Mucosa of descending colon (tissue), 3 donors: ENCODE measurements at regions not wholly inside any gene's neighbourhood (a gene's known extent, or its start where the extent isn't known, plus 50 kb on each side); places are given as distances from the start of the nearest gene placed in this dataset.
"Not testable (repeated sequence)": the region's sequence is repeated elsewhere in the genome, so short reads cannot be mapped to it uniquely, and the experiment has no call there.

Source experiments
- ATAC-seq: fragments of 200-7000 bp; cut with Tn5 transposase; one replicate; pipeline ENCODE4 v1.9.1; 2020; ENCODE audit warnings: mild to moderate bottlenecking, moderate library complexity
- DNase-seq, 3 donors: peaks; one replicate each; pipeline ENCODE4 v3.0.0-alpha.2; 2020
- H3K36me3 ChIP-seq: fragments of 200-600 bp; one replicate; pipeline ENCODE4 v1.8.0; 2021; ENCODE audit warnings: low read depth, mild to moderate bottlenecking
- H3K4me1 ChIP-seq: fragments of 200-600 bp; one replicate; pipeline ENCODE4 v1.8.0; 2021; ENCODE audit warnings: low read depth, mild to moderate bottlenecking
- H3K4me3 ChIP-seq: fragments of 200-600 bp; one replicate; pipeline ENCODE4 v1.8.0; 2021; ENCODE audit warnings: mild to moderate bottlenecking
- H3K9me3 ChIP-seq: fragments of 200-600 bp; one replicate; pipeline ENCODE4 v1.8.0; 2021; ENCODE audit warnings: mild to moderate bottlenecking
- intact Hi-C, 2 donors: fragments of 100-400 bp; cut with DNase I in 1 of 2; cut with micrococcal nuclease in 1 of 2; formaldehyde crosslinking; loops; one replicate each; pipeline versions ENCODE4 v1.11.0 to v1.11.1; 2022; cut with DNase I, micrococcal nuclease
- TF ChIP-seq, protein P1 (sequence below): fragments of 200-600 bp; IDR thresholded peaks from one replicate; pipeline ENCODE4 v1.8.0; 2022; ENCODE audit warnings: antibody characterized with exemption, mild to moderate bottlenecking
- donor health status: DM: no; HTN: no; CAD: no; lungs with moderate emphysema.
- donor health status: DM: no; HTN: no; CAD: no.
- donor health status: DM: no; HTN: yes; CAD: no.

DNA sequence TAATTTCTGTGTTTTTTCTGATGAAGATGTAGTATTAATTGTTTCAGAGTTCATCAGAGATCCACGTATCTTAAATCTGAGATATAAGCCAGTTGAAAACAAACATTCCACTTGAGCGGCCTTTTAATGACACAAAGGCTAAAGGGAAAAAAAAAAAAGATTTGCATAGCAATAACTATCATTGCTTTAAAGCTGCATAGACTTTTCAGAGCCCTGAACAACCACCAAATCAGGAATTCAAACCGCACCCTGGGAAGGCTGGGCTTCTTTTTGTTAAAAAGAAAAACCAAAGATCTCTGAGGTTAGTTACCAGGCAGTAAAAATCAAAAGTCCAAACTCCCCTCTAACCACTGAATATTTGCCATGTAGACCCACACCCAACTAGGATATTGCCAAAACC lies 206.0 kb downstream of the HHIP start:
- intact Hi-C loops: no loop called here
- Histone ChIP-seq H3K36me3 (no peaks in the 10 kb centered on the region), H3K4me3 (no peak overlapping the region), H3K9me3 (no peaks in the 10 kb centered on the region), H3K4me1 (no peaks in the 10 kb centered on the region)
- DNase-seq (no peak), ATAC-seq (no peak)
- TF ChIP-seq, protein P1, sequence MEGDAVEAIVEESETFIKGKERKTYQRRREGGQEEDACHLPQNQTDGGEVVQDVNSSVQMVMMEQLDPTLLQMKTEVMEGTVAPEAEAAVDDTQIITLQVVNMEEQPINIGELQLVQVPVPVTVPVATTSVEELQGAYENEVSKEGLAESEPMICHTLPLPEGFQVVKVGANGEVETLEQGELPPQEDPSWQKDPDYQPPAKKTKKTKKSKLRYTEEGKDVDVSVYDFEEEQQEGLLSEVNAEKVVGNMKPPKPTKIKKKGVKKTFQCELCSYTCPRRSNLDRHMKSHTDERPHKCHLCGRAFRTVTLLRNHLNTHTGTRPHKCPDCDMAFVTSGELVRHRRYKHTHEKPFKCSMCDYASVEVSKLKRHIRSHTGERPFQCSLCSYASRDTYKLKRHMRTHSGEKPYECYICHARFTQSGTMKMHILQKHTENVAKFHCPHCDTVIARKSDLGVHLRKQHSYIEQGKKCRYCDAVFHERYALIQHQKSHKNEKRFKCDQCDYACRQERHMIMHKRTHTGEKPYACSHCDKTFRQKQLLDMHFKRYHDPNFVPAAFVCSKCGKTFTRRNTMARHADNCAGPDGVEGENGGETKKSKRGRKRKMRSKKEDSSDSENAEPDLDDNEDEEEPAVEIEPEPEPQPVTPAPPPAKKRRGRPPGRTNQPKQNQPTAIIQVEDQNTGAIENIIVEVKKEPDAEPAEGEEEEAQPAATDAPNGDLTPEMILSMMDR: no peak

DNA sequence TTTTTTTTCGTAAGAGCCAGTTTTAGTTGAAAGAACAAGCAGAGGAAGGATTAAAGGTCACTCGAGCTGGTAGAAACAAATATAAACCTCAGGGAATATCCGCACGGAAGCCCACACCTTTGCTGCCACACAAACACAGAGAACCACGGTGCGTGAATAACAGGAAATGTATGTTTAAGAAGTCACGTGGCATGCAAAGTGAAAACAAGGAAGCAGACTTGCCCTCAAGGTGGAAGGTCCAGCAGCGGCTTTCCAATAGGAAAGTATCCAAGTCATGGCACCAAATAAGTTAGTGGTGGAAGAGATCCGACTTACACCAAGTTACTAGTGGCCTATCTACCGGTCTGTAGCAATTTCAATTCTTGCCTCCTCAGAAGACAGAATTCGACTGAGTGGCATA lies 215.5 kb downstream of the HHIP start:
- intact Hi-C loops: no loop called here
- Histone ChIP-seq H3K36me3 (no peaks in the 10 kb centered on the region), H3K4me3 (no peak overlapping the region), H3K4me1 (no peaks in the 10 kb centered on the region), H3K9me3 (no peaks in the 10 kb centered on the region)
- peak; percentile 70 for ATAC-seq
- DNase-seq: peak in 1 of 3 donors; percentile 4
- TF ChIP-seq, protein P1: no peak

DNA sequence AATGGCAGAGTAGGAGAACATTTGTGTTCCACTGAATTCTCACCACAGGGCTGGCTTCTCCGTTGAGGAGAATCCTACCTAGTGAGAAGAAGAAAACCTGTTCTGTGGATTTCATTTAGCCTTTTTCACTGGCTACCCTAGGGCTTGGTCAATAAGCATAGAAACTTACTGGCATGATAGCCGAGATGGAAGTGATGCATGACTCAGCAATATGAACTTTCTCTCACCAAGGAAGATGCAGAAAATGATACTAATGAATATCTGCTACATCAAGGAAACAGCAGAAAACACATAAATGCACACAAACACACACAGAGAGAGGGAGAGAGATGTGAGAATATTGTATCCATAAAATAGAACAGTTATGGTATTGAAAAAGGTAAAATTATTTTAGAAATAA lies 216.3 kb downstream of the HHIP start:
- TF ChIP-seq, protein P1: no peak
- intact Hi-C loops: no loop called here
- Histone ChIP-seq H3K9me3 (no peaks in the 10 kb centered on the region), H3K4me1 (no peaks in the 10 kb centered on the region), H3K4me3 (no peak overlapping the region), H3K36me3 (no peaks in the 10 kb centered on the region)
- no peak for DNase-seq
- no peak for ATAC-seq

DNA sequence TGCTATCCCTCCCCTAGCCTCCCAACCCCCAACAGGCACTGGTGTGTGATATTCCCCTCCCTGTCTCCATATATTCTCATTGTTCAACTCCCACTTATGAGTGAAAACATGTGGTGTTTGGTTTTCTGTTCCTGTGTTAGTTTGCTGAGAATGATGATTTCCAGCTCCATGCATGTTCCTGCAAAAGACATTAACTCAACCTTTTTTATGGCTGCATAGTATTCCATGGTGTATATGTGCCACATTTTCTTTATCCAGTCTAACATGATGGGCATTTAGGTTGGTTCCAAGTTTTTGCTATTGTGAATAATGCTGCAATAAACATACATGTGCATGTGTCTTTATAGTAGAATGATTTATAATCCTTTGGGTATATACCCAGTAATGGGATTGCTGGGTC lies 218.9 kb downstream of the HHIP start:
- H3K9me3 ChIP-seq, intact Hi-C loops, ATAC-seq, H3K4me3 ChIP-seq, H3K36me3 ChIP-seq, DNase-seq, H3K4me1 ChIP-seq: not testable (repeated sequence)

DNA sequence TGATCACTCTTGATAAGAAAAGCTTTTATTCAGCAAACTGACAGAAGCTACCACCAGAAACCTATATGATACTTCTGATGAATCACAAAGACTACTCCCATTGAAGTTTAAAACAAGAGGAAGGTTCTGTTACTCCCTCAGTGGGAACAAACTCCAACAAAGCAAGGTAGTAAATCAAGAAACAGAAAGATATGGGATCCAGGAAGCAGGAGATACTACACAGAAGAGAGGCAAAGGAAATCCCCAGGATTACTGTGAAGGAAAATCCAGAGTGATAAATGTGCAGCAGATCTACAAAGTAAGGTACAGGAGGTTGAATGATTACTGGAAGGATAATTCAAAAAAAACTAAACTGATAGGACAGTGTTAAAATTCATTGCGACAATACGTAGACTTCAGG lies 222.4 kb downstream of the HHIP start:
- intact Hi-C loops: no loop called here
- TF ChIP-seq, protein P1: no peak
- DNase-seq (no peak), ATAC-seq (peak; percentile 87)
- Histone ChIP-seq H3K9me3 (no peaks in the 10 kb centered on the region), H3K36me3 (no peaks in the 10 kb centered on the region), H3K4me3 (no peak overlapping the region), H3K4me1 (no peaks in the 10 kb centered on the region)

DNA sequence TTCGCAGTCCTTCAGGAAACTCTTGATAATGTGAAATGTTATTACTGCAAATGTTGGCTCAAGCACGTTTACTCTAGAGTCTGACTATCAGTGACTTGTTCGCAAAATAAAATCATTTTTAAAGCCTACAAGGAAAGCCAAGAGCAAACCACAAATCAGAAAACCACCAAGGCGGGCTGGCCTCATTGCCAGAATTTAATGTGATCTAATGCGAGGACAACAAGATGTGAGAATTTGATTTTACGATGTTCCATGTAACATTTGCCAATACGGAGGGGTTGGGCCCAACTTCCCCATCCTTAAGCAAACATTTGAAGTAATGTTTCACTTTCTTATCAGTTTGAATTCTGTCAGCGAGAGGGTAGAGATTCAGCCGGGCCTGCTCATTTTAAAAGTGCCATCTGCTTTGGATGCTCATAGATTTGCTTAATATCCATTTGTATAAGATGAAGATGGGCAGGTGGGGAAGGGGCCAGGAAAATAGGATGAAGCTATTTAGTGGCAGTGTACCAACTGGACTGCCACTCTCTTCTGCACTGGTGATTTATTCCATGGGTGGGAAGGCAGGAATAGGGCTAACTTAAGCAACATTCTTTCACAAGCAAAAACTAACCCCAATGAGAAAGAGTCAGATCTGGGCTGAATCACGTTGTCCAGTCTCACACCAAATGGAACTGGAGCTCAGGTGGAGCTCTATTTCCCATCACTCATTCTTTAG lies 225.3 kb downstream of the ANAPC10 start:
- DNase-seq: peak in 1 of 3 donors; percentile 2
- no peaks in the 10 kb centered on the region for H3K9me3 ChIP-seq
- TF ChIP-seq, protein P1: no peak
- H3K36me3 ChIP-seq: no peaks in the 10 kb centered on the region
- H3K4me1 ChIP-seq: no peaks in the 10 kb centered on the region
- intact Hi-C loops: no loop called here
- no peak overlapping the region for H3K4me3 ChIP-seq
- ATAC-seq: peak; percentile 69
